ENCODE measurements at regions not wholly inside any gene's neighbourhood (a gene's known extent, or its start where the extent isn't known, plus 50 kb on each side); places are given as distances from the start of the nearest gene placed in this dataset.

- TF ChIP-seq POLR2AphosphoS5 (IDR thresholded peaks at IDR 0.05) (no peak), CTCF (IDR thresholded peaks at IDR 0.05) (no peak), EP300 (IDR thresholded peaks at IDR 0.05) (no peak)
These were observed 87.6 kb upstream of the SOX2 start for GRCh38 chr3:181623924-181624694.

Measured in upper lobe of left lung (tissue), 4 donors.